Sigmoid colon (tissue), 6 donors: ENCODE measurements at regions not wholly inside any gene's neighbourhood (a gene's known extent, or its start where the extent isn't known, plus 50 kb on each side); places are given as distances from the start of the nearest gene placed in this dataset.

Experiments
- DNase-seq: peaks from one replicate; pipeline ENCODE4 v3.0.0-alpha.2; 2019
- H3K27ac ChIP-seq, 4 donors: fragments of 200-600 bp; sonication (generic); one replicate each; pipeline ENCODE4 v1.5.1; 2016 to 2019; ENCODE audit warnings: mild to moderate bottlenecking in 1 of 4
- H3K27me3 ChIP-seq, 3 donors: fragments of 200-600 bp; sonication (generic); one replicate each; pipeline ENCODE4 v1.5.1; 2019; ENCODE audit warnings: mild to moderate bottlenecking in 1 of 3
- H3K36me3 ChIP-seq, 4 donors: fragments of 200-600 bp; sonication (generic); one replicate each; pipeline ENCODE4 v1.5.1; 2016 to 2019
- H3K4me1 ChIP-seq, 4 donors: fragments of 200-600 bp; sonication (generic); one replicate each; pipeline ENCODE4 v1.5.1; 2017 to 2019
- H3K4me3 ChIP-seq, 4 donors: fragments of 200-600 bp; sonication (generic); one replicate each; pipeline ENCODE4 v1.5.1; 2017 to 2019; ENCODE audit warnings: mild to moderate bottlenecking in 2 of 4, moderate library complexity in 1 of 4
- H3K9me3 ChIP-seq, 4 donors: fragments of 200-600 bp in 3 of 4; sonication (generic) in 3 of 4; one replicate each; pipeline versions ENCODE4 v1.5.1 to v1.6.1; 2013 to 2019
- CTCF ChIP-seq, 4 experiments: fragments of 450-650 bp in 3 of 4; fragments of 200-600 bp in 1 of 4; IDR thresholded peaks; one replicate each; pipeline ENCODE4 v1.5.1; 2016 to 2019; ENCODE audit warnings: antibody characterized with exemption in 4 of 4, mild to moderate bottlenecking in 3 of 4, moderate library complexity in 2 of 4
- EP300 ChIP-seq, 4 donors: sonication (generic); formaldehyde crosslinking; IDR thresholded peaks; one replicate each; pipeline ENCODE4 v1.6.1; 2017; ENCODE audit warnings: antibody characterized with exemption in 4 of 4
- POLR2A ChIP-seq, 2 donors: fragments of 450-650 bp; IDR thresholded peaks; one replicate each; pipeline ENCODE4 v1.6.1; 2016; ENCODE audit warnings: antibody characterized with exemption in 2 of 2, mild to moderate bottlenecking in 2 of 2, moderate library complexity in 2 of 2
- POLR2AphosphoS5 ChIP-seq, 4 donors: sonication (generic); formaldehyde crosslinking; IDR thresholded peaks; one replicate each; pipeline ENCODE4 v1.6.1; 2017; ENCODE audit warnings: antibody characterized with exemption in 4 of 4
- WGBS, 2 donors: extraction: QIAGEN DNeasy Blood & Tissue Kit; methylation state at CpG; one replicate each; pipeline ENCODE4 v1.1.7; 2013; 5-methylcytosine and 5-hydroxymethylcytosine counted together
- intact Hi-C: fragments of 100-400 bp; cut with DNase I; formaldehyde crosslinking; loops from one replicate; pipeline ENCODE4 v1.15.1; 2023
- donor health status: healthy with polysubstance abuse.
- donor health status: healthy.

GRCh38 chr5:52419357-52419756 lies 368.4 kb upstream of the ITGA1 start:
- Histone ChIP-seq H3K4me1 (no peaks in the 10 kb centered on the region), H3K4me3 (no peak overlapping the region), H3K27me3 (no peaks in the 10 kb centered on the region), H3K36me3 (no peaks in the 10 kb centered on the region), H3K9me3 (no peaks in the 10 kb centered on the region), H3K27ac (no peak overlapping the region)
- no peak for DNase-seq
- TF ChIP-seq EP300 (IDR thresholded peaks at IDR 0.05): no peak
- no peak for TF ChIP-seq CTCF (IDR thresholded peaks at IDR 0.05)
- TF ChIP-seq POLR2A (IDR thresholded peaks at IDR 0.05): no peak
- no peak for TF ChIP-seq POLR2AphosphoS5 (IDR thresholded peaks at IDR 0.05)
- intact Hi-C loops: no loop called here
- WGBS, 2 donors: 82 to 83% methylated on average over 1 of the region's 1 CpG

GRCh38 chr5:52427615-52428014 lies 360.1 kb upstream of the ITGA1 start:
- no peak for DNase-seq
- H3K27ac ChIP-seq: no peak overlapping the region
- no peaks in the 10 kb centered on the region for H3K9me3 ChIP-seq
- H3K4me1 ChIP-seq: no peaks in the 10 kb centered on the region
- intact Hi-C loops: no loop called here
- H3K36me3 ChIP-seq: no peaks in the 10 kb centered on the region
- WGBS, 2 donors: 86 to 90% methylated on average over 4 of the region's 4 CpGs
- no peaks in the 10 kb centered on the region for H3K27me3 ChIP-seq
- no peak overlapping the region for H3K4me3 ChIP-seq
- TF ChIP-seq POLR2AphosphoS5 (IDR thresholded peaks at IDR 0.05): no peak

- no peak for TF ChIP-seq CTCF (IDR thresholded peaks at IDR 0.05)
- TF ChIP-seq POLR2A (IDR thresholded peaks at IDR 0.05): no peak
- no peak for TF ChIP-seq EP300 (IDR thresholded peaks at IDR 0.05)
- no peak for TF ChIP-seq POLR2AphosphoS5 (IDR thresholded peaks at IDR 0.05)
- 85 to 92% methylated on average over 3 of the region's 3 CpGs for WGBS, 2 donors
- Histone ChIP-seq H3K9me3 (no peaks in the 10 kb centered on the region), H3K4me1 (no peaks in the 10 kb centered on the region), H3K4me3 (no peak overlapping the region), H3K27me3 (no peaks in the 10 kb centered on the region), H3K36me3 (no peaks in the 10 kb centered on the region), H3K27ac (no peak overlapping the region)
- intact Hi-C loops: no loop called here
- no peak for DNase-seq
Measured at GRCh38 chr5:52428977-52429489, 358.7 kb upstream of the ITGA1 start.

GRCh38 chr5:52441768-52442167 lies 345.9 kb upstream of the ITGA1 start:
- Histone ChIP-seq H3K9me3 (no peaks in the 10 kb centered on the region), H3K27ac (no peak overlapping the region), H3K4me1 (no peaks in the 10 kb centered on the region), H3K36me3 (no peaks in the 10 kb centered on the region), H3K4me3 (no peak overlapping the region), H3K27me3 (no peaks in the 10 kb centered on the region)
- WGBS, 2 donors: 97 to 100% methylated on average over 1 of the region's 1 CpG
- TF ChIP-seq POLR2AphosphoS5 (IDR thresholded peaks at IDR 0.05) (no peak), CTCF (IDR thresholded peaks at IDR 0.05) (no peak)
- DNase-seq: no peak
- intact Hi-C loops: no loop called here

- no peaks in the 10 kb centered on the region for H3K4me1 ChIP-seq
- H3K9me3 ChIP-seq: no peaks in the 10 kb centered on the region
- no peak for DNase-seq
- intact Hi-C loops: no loop called here
- H3K36me3 ChIP-seq: no peaks in the 10 kb centered on the region
- WGBS, 2 donors: 93 to 94% methylated on average over 3 of the region's 3 CpGs
- H3K27me3 ChIP-seq: no peaks in the 10 kb centered on the region
- TF ChIP-seq CTCF (IDR thresholded peaks at IDR 0.05) (no peak), POLR2A (IDR thresholded peaks at IDR 0.05) (no peak), POLR2AphosphoS5 (IDR thresholded peaks at IDR 0.05) (no peak), EP300 (IDR thresholded peaks at IDR 0.05) (no peak)
- no peak overlapping the region for H3K4me3 ChIP-seq
- no peak overlapping the region for H3K27ac ChIP-seq
Measured at GRCh38 chr5:52443187-52443586, 344.5 kb upstream of the ITGA1 start.
